Daoy (cell line): ENCODE measurements at regions not wholly inside any gene's neighbourhood (a gene's known extent, or its start where the extent isn't known, plus 50 kb on each side); places are given as distances from the start of the nearest gene placed in this dataset.
"Not testable (repeated sequence)": the region's sequence is repeated elsewhere in the genome, so short reads cannot be mapped to it uniquely, and the experiment has no call there.

ENCODE experiments used
- DNase-seq: peaks from one replicate; pipeline ENCODE4 v3.0.0-alpha.2; 2015; ENCODE audit warnings: low read depth

GRCh38 chr2:83155826-83156225 lies 1303.3 kb downstream of the SUCLG1 start:
- no peak for DNase-seq

DNA sequence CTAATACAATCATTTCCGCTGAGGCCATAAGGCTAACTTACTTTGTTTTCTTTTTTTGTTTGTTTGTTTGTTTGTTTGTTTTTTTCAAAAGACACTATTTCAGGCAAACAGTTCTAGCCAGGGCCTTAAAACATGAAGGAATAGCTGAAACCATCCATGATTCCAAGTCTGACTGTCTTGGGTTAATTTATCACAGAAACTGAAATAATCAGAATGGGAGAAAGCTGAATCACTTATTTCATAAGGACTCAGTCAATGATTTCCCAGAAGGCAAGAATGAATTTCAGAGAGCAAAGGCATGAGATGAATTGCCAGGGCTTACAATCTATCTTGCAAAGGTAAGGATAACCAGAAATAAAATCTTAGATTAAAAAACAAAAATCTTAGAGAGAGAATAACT lies 1315.1 kb downstream of the SUCLG1 start:
- DNase-seq = no peak

DNA sequence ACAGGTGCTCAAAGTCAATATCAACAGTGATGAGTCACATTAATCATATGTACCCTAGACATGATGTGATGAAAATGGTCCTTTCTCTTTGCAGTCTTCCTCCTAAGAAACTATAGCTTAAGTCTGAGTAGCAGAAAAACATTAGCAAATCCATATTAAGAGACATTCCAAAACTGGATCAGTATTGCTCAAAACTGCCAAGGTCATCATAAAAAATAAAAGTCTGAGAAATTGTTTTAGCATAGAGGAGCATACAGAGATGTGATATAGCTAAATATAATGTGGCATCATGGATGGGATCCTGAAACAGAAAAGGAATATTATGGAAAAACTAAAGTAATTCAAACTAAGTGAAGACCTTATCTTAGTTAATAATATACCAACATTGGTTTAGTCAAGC lies 1316.1 kb downstream of the SUCLG1 start:
- no peak for DNase-seq

GRCh38 chr2:83115606-83116005 lies 1343.5 kb downstream of the SUCLG1 start:
- DNase-seq = no peak

DNA sequence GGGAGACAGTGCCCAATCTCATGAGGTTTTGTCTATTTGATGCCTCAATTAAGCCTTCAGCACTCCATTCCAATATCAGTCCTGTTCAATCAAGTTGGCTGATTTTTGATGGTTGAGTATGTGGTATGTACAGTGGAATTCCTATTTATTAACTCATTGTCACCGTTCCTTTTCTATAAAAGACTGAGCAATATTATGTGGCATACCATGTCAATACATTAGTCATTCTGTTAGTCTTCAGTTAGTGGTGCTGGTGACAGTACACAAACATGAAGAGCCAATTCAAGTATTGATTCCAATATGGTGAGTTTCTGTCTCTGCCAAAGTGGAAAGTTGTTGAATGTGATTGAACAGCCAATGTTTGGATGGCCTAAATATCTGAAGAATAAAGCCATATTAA lies 1343.9 kb downstream of the SUCLG1 start:
- no peak for DNase-seq

GRCh38 chr2:83113953-83114352 lies 1345.1 kb downstream of the SUCLG1 start:
- DNase-seq = no peak

DNA sequence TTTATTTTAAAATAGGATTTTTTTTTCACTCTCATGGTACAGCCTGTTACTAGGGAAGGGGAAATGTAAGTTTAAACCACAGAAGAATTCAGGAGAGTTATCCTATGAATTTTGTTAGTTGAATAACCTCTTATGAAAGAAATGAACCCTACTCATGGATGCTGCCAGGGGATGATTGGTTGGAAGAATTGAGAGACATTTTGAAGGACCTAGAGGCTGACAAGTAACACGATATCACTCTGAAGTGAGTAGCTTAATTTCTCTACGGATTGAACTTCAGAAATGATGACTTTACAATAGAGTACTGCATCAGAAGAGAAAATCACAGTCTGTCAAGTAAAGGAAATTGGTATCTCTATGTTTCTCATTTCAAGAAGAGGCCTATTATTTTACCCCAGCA lies 1346.2 kb downstream of the SUCLG1 start:
- DNase-seq = no peak

GRCh38 chr2:83109284-83109683 lies 1349.8 kb downstream of the SUCLG1 start:
- DNase-seq = no peak

DNA sequence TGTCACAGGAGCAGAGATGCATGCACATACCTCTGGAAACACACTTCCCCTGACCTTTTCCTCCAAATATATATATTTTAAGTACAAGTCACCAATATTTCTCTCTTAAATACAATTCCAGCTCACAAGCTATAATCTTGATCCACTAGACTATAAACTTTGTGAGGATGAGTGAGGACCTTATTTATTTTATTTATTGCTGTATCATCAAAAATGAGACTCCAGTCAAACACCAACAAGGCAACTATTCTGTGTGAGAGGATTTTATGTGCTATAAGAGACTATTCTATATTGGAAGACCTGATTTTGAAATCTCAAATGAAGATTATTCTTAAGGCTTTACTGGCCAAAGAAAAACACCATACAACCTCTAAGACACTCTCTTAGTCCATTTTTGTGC lies 1352.2 kb downstream of the SUCLG1 start:
- DNase-seq = no peak

GRCh38 chr2:83104202-83104601 lies 1354.9 kb downstream of the SUCLG1 start:
- DNase-seq = no peak

GRCh38 chr2:83103613-83104012 lies 1355.5 kb downstream of the SUCLG1 start:
- DNase-seq = no peak

GRCh38 chr2:83089051-83089450 lies 1370.0 kb downstream of the SUCLG1 start:
- not testable (repeated sequence) for DNase-seq

GRCh38 chr2:83085869-83086268 lies 1373.2 kb downstream of the SUCLG1 start:
- no peak for DNase-seq

- DNase-seq = no peak
Observed at GRCh38 chr2:83081826-83082690, 1377.0 kb downstream of the SUCLG1 start.

DNA sequence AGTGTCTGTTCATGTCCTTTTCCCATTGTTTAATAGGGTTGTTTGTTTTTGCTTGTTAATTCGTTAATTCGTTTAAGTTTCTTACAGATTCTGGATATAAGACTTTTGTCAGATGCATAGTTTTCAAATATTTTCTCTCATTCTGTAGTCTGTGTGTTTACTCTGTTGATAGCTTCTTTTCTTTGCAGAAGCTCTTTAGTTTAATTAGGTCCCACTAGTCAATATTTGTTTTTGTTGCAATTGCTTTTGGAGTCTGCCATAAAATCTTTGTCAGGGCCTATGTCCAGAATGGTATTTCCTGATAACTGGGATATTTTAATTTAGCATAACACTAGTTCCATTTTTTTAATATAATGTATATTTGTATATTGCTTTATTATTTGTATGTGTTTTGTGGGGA lies 1380.1 kb downstream of the SUCLG1 start:
- no peak for DNase-seq

GRCh38 chr2:83072767-83073166 lies 1386.3 kb downstream of the SUCLG1 start:
- no peak for DNase-seq

DNA sequence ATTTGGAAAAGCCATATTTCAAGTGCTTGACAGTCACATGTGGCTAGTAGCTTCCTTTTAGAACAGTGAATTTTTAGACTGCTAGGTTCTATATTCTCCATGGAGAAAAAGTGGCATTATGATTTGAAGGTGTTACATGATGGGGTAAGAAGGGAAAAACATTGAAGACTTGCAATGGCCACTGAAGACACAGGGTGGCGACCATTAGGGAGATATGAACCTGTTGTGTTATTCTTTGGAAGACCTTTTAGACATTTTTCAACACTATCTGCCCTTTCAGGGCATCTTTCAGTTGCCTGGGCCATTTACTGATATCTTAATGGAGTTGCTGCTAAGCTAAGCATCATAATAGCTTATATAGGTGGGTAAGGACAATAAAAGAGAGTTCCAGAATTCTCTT lies 1387.2 kb downstream of the SUCLG1 start:
- DNase-seq = no peak

- DNase-seq = no peak
Observed at GRCh38 chr2:83071352-83071751, 1387.7 kb downstream of the SUCLG1 start.

DNA sequence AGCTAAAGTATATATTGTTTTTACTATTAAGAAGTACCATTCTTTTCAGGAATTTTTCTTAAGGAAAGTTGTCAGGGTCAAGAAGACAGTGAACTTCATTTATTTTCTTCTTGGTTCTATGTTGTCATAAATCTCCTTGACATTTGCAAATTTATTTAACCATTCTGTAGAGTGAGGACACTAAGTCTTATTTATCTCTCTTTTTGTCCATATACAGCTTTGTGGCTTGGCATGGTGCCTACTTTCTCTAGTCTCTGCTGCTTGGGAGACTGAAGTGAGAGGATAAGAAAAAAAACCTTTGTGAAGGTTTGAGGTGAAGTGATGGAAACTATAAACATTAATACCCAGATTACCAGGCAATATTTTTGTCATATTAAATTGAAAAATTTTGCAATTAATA lies 1389.4 kb downstream of the SUCLG1 start:
- DNase-seq = no peak

DNA sequence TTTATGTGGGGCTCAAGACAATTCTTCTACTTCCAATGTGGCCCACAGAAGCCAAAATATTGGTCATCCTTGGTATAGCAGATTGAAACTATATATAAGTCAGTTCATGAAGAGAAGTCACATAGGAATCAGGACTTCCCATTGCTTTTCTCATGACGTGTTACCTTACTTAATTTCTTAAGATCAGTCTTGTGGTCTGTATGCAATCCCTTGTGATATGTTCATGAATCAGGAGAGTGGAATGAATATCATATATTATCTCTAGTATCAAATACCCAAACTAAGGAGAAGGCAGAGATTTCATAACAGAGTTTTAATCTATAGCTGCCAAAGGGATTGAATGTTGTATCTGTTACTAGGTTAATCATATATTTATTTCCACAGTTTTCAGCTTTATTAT lies 1390.4 kb downstream of the SUCLG1 start:
- DNase-seq = no peak

- no peak for DNase-seq
Observed at GRCh38 chr2:83067947-83068346, 1391.1 kb downstream of the SUCLG1 start.

- no peak for DNase-seq
Observed at GRCh38 chr2:83063933-83064332, 1395.1 kb downstream of the SUCLG1 start.

DNA sequence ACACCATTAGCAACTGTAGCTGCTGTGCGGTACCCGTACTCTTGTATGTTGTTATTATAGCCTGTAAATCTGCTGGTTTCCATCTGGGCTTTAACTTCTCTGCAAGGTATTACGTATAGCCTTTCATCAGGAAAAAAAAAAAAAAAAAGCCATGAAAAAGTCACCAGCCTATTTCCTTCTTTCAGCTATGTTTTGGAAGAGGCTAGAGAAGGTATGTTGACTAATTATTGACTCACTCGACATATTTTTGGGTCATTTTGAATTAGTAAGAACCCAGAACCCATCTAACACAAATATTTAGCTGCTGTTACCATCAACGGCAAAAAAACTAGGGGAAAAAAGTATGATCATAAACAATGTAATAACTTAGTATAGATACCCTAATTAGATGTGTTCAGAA lies 1395.6 kb downstream of the SUCLG1 start:
- DNase-seq = no peak

- no peak for DNase-seq
Observed at GRCh38 chr2:83058683-83059082, 1400.4 kb downstream of the SUCLG1 start.
